Islet precursor cell (in vitro differentiated cells): ENCODE measurements at regions not wholly inside any gene's neighbourhood (a gene's known extent, or its start where the extent isn't known, plus 50 kb on each side); places are given as distances from the start of the nearest gene placed in this dataset.
A peak's percentile ranks its signal among the peaks of the same experiment; 100 is the strongest.

Source experiments
- DNase-seq: peaks from one replicate; pipeline ENCODE4 v3.0.0-alpha.2; 2018

- no peak for DNase-seq
Measured at GRCh38 chr1:238242181-238242580, 351.5 kb upstream of the ZP4 start.

GRCh38 chr1:238241607-238242006 is 350.9 kb upstream of the ZP4 start:
- DNase-seq, result no peak

GRCh38 chr1:238239343-238239742 is 348.6 kb upstream of the ZP4 start:
- DNase-seq, result no peak

GRCh38 chr1:238233966-238234365 is 343.2 kb upstream of the ZP4 start:
- DNase-seq, result no peak

GRCh38 chr1:238232084-238232710 is 341.5 kb upstream of the ZP4 start:
- DNase-seq, result no peak

- no peak for DNase-seq
Measured at GRCh38 chr1:238226810-238227209, 336.1 kb upstream of the ZP4 start.

- no peak for DNase-seq
Measured at GRCh38 chr1:238223076-238223640, 332.4 kb upstream of the ZP4 start.

- no peak for DNase-seq
Measured at GRCh38 chr1:238221738-238222137, 331.0 kb upstream of the ZP4 start.

- DNase-seq, result no peak
Measured at GRCh38 chr1:238214449-238214848, 323.7 kb upstream of the ZP4 start.

GRCh38 chr1:238205045-238205662 is 314.4 kb upstream of the ZP4 start:
- no peak for DNase-seq

GRCh38 chr1:238201992-238202391 is 311.3 kb upstream of the ZP4 start:
- DNase-seq, result no peak

GRCh38 chr1:238199325-238199724 is 308.6 kb upstream of the ZP4 start:
- no peak for DNase-seq

GRCh38 chr1:238196516-238196915 is 305.8 kb upstream of the ZP4 start:
- no peak for DNase-seq

GRCh38 chr1:238191170-238191569 is 300.4 kb upstream of the ZP4 start:
- no peak for DNase-seq

GRCh38 chr1:238187575-238187949 is 296.8 kb upstream of the ZP4 start:
- no peak for DNase-seq

GRCh38 chr1:238186887-238187574 is 296.3 kb upstream of the ZP4 start:
- no peak for DNase-seq

- DNase-seq, result no peak
Measured at GRCh38 chr1:238177960-238178645, 287.4 kb upstream of the ZP4 start.

- peak; percentile 74 for DNase-seq
Measured at GRCh38 chr1:238177351-238177750, 286.6 kb upstream of the ZP4 start.

GRCh38 chr1:238176441-238176840 is 285.7 kb upstream of the ZP4 start:
- DNase-seq, result no peak

- DNase-seq, result no peak
Measured at GRCh38 chr1:238171985-238172384, 281.3 kb upstream of the ZP4 start.

- no peak for DNase-seq
Measured at GRCh38 chr1:238161955-238162354, 271.2 kb upstream of the ZP4 start.

- no peak for DNase-seq
Measured at GRCh38 chr1:238153939-238154338, 263.2 kb upstream of the ZP4 start.

- no peak for DNase-seq
Measured at GRCh38 chr1:238153253-238153652, 262.5 kb upstream of the ZP4 start.

- no peak for DNase-seq
Measured at GRCh38 chr1:238152119-238152518, 261.4 kb upstream of the ZP4 start.
